ENCODE measurements at regions not wholly inside any gene's neighbourhood (a gene's known extent, or its start where the extent isn't known, plus 50 kb on each side); places are given as distances from the start of the nearest gene placed in this dataset.

DNA sequence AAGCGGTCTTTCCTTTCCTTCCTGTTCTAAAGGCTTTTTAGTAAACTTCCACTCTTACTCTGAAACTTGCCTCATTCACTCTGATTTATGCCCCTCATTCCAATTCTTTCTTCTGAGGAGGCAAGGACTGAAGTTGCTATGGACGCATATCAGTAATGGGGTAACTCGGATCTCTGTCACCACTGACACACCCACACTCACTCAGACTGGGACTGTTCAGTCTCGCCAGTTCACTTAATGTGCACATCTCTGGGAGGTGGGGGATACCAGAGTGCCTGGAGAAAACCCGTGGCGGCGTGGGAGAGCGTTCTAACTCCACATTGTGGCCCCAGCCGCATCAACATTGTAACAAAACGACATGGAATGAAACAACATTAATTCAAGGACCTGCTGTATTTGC is 1139.3 kb upstream of the CELF2 start:
- TF ChIP-seq, protein P1, sequence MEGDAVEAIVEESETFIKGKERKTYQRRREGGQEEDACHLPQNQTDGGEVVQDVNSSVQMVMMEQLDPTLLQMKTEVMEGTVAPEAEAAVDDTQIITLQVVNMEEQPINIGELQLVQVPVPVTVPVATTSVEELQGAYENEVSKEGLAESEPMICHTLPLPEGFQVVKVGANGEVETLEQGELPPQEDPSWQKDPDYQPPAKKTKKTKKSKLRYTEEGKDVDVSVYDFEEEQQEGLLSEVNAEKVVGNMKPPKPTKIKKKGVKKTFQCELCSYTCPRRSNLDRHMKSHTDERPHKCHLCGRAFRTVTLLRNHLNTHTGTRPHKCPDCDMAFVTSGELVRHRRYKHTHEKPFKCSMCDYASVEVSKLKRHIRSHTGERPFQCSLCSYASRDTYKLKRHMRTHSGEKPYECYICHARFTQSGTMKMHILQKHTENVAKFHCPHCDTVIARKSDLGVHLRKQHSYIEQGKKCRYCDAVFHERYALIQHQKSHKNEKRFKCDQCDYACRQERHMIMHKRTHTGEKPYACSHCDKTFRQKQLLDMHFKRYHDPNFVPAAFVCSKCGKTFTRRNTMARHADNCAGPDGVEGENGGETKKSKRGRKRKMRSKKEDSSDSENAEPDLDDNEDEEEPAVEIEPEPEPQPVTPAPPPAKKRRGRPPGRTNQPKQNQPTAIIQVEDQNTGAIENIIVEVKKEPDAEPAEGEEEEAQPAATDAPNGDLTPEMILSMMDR (IDR thresholded peaks at IDR 0.05), result no peak
- TF ChIP-seq POLR2AphosphoS5 (IDR thresholded peaks at IDR 0.05; ENCODE audit: insufficient read depth in 1 of 2, low read depth in 1 of 2), result no peak
